Subcutaneous abdominal adipose tissue (tissue), 5 donors: ENCODE measurements at regions not wholly inside any gene's neighbourhood (a gene's known extent, or its start where the extent isn't known, plus 50 kb on each side); places are given as distances from the start of the nearest gene placed in this dataset.
"Not testable (repeated sequence)": the region's sequence is repeated elsewhere in the genome, so short reads cannot be mapped to it uniquely, and the experiment has no call there.

Experiments
- H3K27ac ChIP-seq: one replicate; pipeline ENCODE4 v1.7.0; 2013; ENCODE audit warnings: low read depth, mild to moderate bottlenecking, inconsistent platforms, low read length, moderate library complexity
- H3K27me3 ChIP-seq, 5 donors: one replicate each; pipeline ENCODE4 v1.7.0; 2013; ENCODE audit warnings: low read length in 5 of 5, inconsistent platforms in 1 of 5; ENCODE audit not compliant: control insufficient read depth in 5 of 5, insufficient read depth in 4 of 5
- H3K36me3 ChIP-seq, 5 donors: one replicate each; pipeline ENCODE4 v1.7.0; 2013; ENCODE audit warnings: low read length in 5 of 5; ENCODE audit not compliant: control insufficient read depth in 5 of 5, insufficient read depth in 5 of 5
- H3K4me1 ChIP-seq, 5 donors: one replicate each; pipeline ENCODE4 v1.7.0; 2013; ENCODE audit warnings: low read length in 5 of 5, mild to moderate bottlenecking in 3 of 5, moderate library complexity in 1 of 5; ENCODE audit not compliant: control insufficient read depth in 5 of 5, insufficient read depth in 5 of 5
- H3K4me3 ChIP-seq, 5 donors: one replicate each; pipeline ENCODE4 v1.7.0; 2013; ENCODE audit warnings: low read length in 5 of 5, low read depth in 1 of 5
- H3K9ac ChIP-seq, 5 donors: one replicate each; pipeline ENCODE4 v1.7.0; 2013; ENCODE audit warnings: low read length in 5 of 5, mild to moderate bottlenecking in 4 of 5, moderate library complexity in 3 of 5
- H3K9me3 ChIP-seq, 5 donors: one replicate each; pipeline ENCODE4 v1.7.0; 2013; ENCODE audit warnings: low read length in 5 of 5; ENCODE audit not compliant: control insufficient read depth in 5 of 5
- donor health status: healthy.
- donor health status: healthy.
- donor health status: healthy.
- donor health status: healthy.
- donor health status: healthy.

DNA sequence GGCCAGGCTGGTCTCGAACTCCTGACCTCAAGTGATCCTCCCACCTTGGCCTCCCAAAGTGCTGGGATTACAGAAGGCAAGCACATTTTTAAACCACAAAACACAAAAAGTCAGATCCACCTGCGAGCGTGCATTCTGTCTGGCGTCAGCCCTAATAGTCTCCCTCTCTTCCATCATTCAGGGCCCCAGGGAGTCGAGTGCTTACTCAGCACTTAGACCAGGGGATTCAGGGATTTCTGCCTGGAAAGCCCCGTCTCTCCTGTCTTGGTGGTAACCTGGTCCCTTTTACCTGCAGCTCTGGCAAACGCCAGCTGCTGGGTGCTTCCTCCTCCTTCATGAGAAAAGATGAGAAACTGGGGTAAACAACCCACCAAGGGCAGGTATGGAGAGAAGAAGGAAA lies 443.1 kb downstream of the SOX9 start:
- no peaks in the 10 kb centered on the region for H3K36me3 ChIP-seq
- no peak overlapping the region for H3K4me3 ChIP-seq
- peaks cover 2 to 14% (median 11%) of the 10 kb centered on the region in 5 donors for H3K27me3 ChIP-seq
- no peaks in the 10 kb centered on the region for H3K4me1 ChIP-seq
- H3K27ac ChIP-seq, result no peak overlapping the region
- no peaks in the 10 kb centered on the region for H3K9me3 ChIP-seq
- no peak overlapping the region for H3K9ac ChIP-seq

DNA sequence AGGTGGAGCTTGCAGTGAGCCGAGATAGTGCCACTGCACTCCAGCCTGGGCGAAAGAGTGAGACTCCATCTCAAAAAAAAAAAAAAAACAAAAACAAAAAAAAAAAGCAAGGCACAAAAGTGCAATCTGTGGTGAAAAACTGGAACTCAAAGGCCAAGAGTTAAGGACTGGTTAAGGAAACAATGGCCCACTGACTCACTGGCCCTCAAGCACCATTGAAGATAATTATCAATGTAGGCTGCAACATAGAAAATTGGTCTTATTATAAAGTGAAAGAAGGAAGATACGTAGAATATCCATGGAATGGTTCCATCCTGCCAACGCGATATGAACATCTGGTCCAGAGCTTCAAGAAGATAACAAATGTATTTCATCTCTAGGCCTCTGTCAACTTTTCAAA lies 444.2 kb downstream of the SOX9 start:
- Histone ChIP-seq H3K4me3 (no peak overlapping the region), H3K27ac (no peak overlapping the region), H3K27me3 (peaks cover 2 to 20% (median 16%) of the 10 kb centered on the region in 5 donors), H3K9me3 (no peaks in the 10 kb centered on the region), H3K4me1 (no peaks in the 10 kb centered on the region), H3K9ac (no peak overlapping the region), H3K36me3 (no peaks in the 10 kb centered on the region)

DNA sequence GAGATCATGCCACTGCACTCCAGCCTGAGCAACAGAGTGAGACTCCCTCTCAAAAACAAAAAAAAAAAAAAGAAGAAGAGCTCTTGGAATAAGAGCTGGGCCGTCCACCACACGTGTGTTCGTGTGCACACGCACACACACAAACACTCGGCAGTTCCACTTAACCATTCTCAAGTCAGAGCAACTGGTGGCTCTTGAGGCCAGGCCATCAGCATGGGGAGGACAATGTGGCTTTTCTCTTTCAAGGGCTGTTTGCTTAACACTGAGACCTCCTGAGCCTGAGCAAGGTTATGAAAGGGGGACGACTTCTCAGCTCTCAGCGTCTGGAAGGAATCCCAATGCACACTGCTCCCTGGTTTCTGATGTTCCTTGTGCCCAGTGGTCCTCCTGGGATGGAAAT lies 444.9 kb downstream of the SOX9 start:
- Histone ChIP-seq H3K36me3 (no peaks in the 10 kb centered on the region), H3K27ac (no peak overlapping the region), H3K27me3 (peaks cover 2 to 20% (median 13%) of the 10 kb centered on the region in 5 donors), H3K4me3 (no peak overlapping the region), H3K4me1 (no peaks in the 10 kb centered on the region), H3K9me3 (no peaks in the 10 kb centered on the region), H3K9ac (no peak overlapping the region)

DNA sequence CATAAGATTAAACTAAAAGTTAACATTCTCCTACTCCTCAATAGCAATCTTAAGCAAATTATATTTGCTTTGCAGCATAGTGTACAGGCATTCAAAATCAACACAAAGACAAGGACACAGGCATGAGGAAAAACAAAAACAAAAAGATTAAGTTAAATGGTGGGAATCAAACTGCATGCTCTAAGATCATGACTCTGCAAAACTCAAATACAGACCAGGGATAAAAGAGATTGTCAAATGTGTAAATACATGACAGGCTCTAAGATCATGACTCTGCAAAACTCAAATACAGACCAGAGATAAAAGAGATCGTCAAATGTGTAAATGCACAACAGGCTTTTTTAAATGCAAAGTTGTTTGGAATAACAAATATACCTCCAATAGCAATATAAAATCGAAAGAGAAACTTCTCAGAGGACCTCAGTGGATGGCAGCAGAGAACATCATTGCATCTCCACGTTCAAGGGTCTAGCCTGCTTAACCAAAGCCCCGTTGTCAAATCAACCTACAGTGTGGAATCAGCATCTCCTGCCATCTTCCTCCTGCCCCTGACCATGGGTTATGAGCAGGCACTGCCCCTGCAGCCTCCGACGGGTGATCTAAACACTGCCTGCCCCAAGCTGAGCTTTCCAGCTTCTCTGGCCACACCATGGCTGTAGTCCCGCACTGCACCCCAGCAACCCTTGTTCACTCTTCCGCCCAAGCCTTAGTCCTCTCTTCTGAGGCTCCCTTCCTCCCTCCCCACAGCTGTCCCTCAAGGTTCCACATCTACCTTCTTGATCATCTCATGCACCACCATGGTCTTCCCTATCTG lies 446.1 kb downstream of the SOX9 start:
- H3K4me1 ChIP-seq, result no peaks in the 10 kb centered on the region
- H3K36me3 ChIP-seq, result no peaks in the 10 kb centered on the region
- H3K9ac ChIP-seq, result no peak overlapping the region
- H3K27me3 ChIP-seq, result peaks cover 2 to 20% (median 19%) of the 10 kb centered on the region in 5 donors
- no peaks in the 10 kb centered on the region for H3K9me3 ChIP-seq
- H3K4me3 ChIP-seq, result no peak overlapping the region
- H3K27ac ChIP-seq, result no peak overlapping the region

DNA sequence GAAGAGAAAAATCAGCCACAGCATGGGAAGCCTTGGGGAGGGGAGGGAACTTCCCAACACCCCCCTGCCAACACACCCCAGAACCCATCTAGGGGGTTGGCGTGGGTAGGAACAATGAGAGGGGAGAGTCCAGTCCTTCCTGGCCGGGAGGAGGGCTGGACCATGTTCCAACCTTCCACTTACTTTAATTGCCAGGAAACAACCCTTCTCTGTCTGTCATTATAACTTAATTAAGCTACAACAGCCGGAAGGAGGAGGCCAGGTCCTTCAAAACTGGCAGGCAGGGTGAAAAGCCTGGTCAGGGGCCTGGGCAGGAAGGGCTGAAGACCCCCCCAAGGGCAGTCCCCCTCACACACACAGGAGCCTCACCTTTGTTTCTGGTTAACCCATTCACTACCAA lies 447.0 kb downstream of the SOX9 start:
- H3K36me3 ChIP-seq, result no peaks in the 10 kb centered on the region
- no peak overlapping the region for H3K9ac ChIP-seq
- H3K4me1 ChIP-seq, result no peaks in the 10 kb centered on the region
- H3K27ac ChIP-seq, result no peak overlapping the region
- H3K4me3 ChIP-seq, result no peak overlapping the region
- H3K27me3 ChIP-seq, result peaks cover 2 to 22% (median 16%) of the 10 kb centered on the region in 5 donors
- no peaks in the 10 kb centered on the region for H3K9me3 ChIP-seq

DNA sequence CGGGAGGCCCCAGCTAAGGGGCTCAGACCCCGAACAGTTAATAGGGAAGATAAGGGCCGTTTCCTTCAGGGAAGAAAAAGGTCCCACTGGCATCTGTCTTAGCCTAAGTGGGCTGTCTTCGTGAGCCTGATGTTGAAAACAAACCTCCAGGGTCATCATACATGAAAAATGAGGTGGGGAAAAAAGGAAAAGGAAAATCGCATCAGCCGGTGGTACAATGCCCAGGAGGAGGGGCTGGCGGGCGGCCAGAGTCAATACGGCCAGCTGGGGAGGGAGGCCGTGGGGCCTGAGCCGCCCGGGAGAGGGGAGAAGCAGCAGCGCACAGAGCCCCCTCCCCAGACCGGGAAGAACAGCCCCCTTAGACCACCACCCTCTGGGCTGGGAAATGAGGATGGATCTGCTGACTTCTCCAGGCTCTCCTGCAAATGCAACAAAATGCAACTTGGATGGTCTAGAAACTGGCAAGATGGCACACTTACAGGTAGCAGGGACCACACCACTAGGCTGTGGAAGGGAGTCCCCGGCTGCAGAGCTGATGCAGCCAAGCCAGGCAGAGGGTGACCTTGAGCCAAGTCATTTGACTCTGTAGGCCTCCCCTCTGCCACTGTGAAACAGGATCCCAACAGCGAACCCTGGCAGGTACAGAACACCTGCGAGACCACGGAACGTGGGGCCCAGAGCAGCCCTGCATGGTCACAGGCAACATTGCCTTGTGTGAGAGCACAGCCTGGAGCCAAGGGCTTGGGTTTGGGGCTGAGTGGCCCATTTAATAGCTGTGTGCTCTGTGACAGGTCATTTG lies 448.5 kb downstream of the SOX9 start:
- Histone ChIP-seq H3K4me3 (no peak overlapping the region), H3K27ac (no peak overlapping the region), H3K9me3 (no peaks in the 10 kb centered on the region), H3K27me3 (peaks cover 3 to 31% (median 26%) of the 10 kb centered on the region in 5 donors), H3K4me1 (no peaks in the 10 kb centered on the region), H3K9ac (no peak overlapping the region), H3K36me3 (no peaks in the 10 kb centered on the region)

DNA sequence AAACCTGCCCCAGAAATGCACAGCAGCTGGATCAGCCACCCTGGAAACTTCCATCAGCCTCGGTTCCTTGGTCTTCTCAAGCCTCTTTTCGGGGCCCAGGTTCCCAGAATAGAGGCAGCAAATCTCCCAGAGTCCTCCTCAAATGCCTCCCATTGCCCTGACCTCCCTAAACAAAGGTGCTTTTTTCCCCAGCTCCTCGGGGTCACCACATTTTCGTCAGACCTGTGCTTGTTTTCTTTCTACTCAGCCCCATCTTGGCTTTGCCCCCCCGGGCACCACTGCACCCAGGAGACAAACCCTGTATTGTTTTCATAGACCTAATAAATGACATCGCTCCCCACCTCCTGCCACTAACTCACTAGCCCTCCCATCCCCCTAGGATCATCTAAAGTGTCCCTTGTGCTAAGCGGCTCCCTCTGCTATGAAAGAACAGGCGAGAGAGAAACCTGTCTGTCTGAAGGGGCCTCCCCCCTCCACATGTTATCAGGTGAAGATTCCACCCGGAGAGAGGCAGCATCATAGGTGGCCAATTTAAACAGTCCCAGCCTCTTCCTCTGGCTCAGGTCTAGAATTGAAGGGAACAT lies 451.1 kb downstream of the SOX9 start:
- H3K27me3 ChIP-seq, result peaks cover 6 to 44% (median 34%) of the 10 kb centered on the region in 5 donors
- no peaks in the 10 kb centered on the region for H3K9me3 ChIP-seq
- H3K4me3 ChIP-seq, result no peak overlapping the region
- no peak overlapping the region for H3K27ac ChIP-seq
- H3K9ac ChIP-seq, result no peak overlapping the region
- H3K4me1 ChIP-seq, result no peaks in the 10 kb centered on the region
- H3K36me3 ChIP-seq, result no peaks in the 10 kb centered on the region

DNA sequence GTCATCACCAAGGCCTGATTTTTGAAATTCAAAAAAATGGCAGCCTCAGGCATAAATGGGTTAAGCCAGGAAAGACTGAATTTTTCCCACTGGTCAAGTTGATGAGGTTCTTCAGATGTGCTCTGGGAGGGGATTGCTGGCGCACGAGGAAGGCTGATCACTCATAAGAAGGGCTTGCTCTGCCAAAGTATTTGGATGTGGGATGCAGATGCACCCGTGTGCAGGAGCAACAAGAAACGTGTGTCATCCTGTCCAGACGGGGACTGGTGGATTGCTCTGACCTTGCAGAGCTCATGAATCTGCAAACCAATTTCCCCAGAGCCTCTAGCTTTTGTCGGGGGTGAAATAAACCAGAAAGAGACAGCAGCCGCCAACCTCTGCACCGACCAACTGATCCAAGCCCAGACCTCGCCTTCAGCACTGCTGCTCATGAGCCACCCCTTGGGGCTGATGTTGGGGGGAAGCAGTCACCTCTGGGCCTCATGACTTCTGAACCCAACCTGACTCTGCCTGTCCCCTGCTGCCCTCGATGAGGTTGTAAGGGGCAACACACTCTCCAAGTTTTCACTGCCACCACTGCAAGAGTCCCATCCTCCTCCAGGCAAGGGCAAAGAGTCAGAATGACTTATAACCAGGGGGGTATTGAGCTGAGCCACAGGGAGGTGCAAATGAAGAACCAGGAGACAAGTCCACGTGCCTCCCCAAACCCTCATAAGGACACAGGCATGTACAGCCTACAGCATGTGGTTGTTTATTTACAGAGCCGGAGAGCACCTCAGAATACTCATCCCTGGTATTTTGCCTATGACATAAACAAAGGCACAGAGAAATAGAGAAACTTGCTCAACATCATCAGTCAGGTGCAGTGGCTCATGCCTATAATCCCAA lies 452.0 kb downstream of the SOX9 start:
- Histone ChIP-seq H3K9ac (no peak overlapping the region), H3K4me1 (no peaks in the 10 kb centered on the region), H3K9me3 (no peaks in the 10 kb centered on the region), H3K27me3 (peaks cover 9 to 40% (median 34%) of the 10 kb centered on the region in 5 donors), H3K4me3 (no peak overlapping the region), H3K36me3 (no peaks in the 10 kb centered on the region), H3K27ac (no peak overlapping the region)

DNA sequence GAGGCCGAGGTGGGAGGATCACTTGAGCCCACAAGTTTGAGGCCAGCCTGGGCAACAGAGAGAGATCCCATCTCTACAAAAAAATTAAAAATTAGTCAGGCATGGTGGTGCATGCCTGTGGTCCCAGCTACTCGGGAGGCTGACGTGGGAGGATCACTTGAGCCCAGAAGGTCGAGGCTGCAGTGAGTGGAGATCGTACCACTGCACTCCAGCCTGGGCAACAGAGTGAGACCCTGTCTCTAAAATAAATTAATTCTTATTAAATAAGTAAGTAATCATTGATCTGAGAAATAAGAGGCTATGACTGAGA lies 452.6 kb downstream of the SOX9 start:
- H3K4me1 ChIP-seq, H3K36me3 ChIP-seq, H3K9ac ChIP-seq, H3K27ac ChIP-seq, H3K9me3 ChIP-seq, H3K4me3 ChIP-seq: not testable (repeated sequence)
- H3K27me3 ChIP-seq, result peaks cover 7 to 40% (median 32%) of the 10 kb centered on the region in 5 donors
